ENCODE measurements at regions not wholly inside any gene's neighbourhood (a gene's known extent, or its start where the extent isn't known, plus 50 kb on each side); places are given as distances from the start of the nearest gene placed in this dataset.

GRCh38 chr2:134073023-134073422 is 180.8 kb upstream of the MGAT5 start:
- TF ChIP-seq, protein P1, sequence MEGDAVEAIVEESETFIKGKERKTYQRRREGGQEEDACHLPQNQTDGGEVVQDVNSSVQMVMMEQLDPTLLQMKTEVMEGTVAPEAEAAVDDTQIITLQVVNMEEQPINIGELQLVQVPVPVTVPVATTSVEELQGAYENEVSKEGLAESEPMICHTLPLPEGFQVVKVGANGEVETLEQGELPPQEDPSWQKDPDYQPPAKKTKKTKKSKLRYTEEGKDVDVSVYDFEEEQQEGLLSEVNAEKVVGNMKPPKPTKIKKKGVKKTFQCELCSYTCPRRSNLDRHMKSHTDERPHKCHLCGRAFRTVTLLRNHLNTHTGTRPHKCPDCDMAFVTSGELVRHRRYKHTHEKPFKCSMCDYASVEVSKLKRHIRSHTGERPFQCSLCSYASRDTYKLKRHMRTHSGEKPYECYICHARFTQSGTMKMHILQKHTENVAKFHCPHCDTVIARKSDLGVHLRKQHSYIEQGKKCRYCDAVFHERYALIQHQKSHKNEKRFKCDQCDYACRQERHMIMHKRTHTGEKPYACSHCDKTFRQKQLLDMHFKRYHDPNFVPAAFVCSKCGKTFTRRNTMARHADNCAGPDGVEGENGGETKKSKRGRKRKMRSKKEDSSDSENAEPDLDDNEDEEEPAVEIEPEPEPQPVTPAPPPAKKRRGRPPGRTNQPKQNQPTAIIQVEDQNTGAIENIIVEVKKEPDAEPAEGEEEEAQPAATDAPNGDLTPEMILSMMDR (IDR thresholded peaks at IDR 0.05): no peak
- no peak for TF ChIP-seq POLR2AphosphoS5 (IDR thresholded peaks at IDR 0.05)
- TF ChIP-seq POLR2A (IDR thresholded peaks at IDR 0.05): no peak
